ENCODE measurements at regions not wholly inside any gene's neighbourhood (a gene's known extent, or its start where the extent isn't known, plus 50 kb on each side); places are given as distances from the start of the nearest gene placed in this dataset.

- intact Hi-C loops (cut with micrococcal nuclease): no loop called here
- POLR2A ChIA-PET: no interaction called here
- DNase-seq: no peak
- CTCF ChIA-PET: no interaction called here
- no peak overlapping the region for H3K27ac Mint-ChIP-seq
- H3K27me3 Mint-ChIP-seq: no peaks in the 10 kb centered on the region
- H3K36me3 Mint-ChIP-seq (ENCODE audit: low read depth): no peaks in the 10 kb centered on the region
- H3K4me3 Mint-ChIP-seq: no peak overlapping the region
- no peaks in the 10 kb centered on the region for H3K9me3 Mint-ChIP-seq
- TF ChIP-seq CTCF (IDR thresholded peaks at IDR 0.05): no peak
- no peak for ATAC-seq
- H3K4me1 Mint-ChIP-seq (ENCODE audit: low read depth): no peaks in the 10 kb centered on the region
Observed at GRCh38 chr15:72919936-72920465, 132.3 kb upstream of the NEO1 start.

GRCh38 chr15:72916897-72917296, 133.3 kb upstream of the ADPGK start:
- H3K36me3 Mint-ChIP-seq (ENCODE audit: low read depth): no peaks in the 10 kb centered on the region
- no peak overlapping the region for H3K4me3 Mint-ChIP-seq
- ChIA-PET POLR2A (no interaction called here), CTCF (no interaction called here)
- DNase-seq: no peak
- H3K27me3 Mint-ChIP-seq: peaks cover under 1% of the 10 kb centered on the region
- no peak for TF ChIP-seq CTCF (IDR thresholded peaks at IDR 0.05)
- no peak overlapping the region for H3K27ac Mint-ChIP-seq
- no peak for ATAC-seq
- no peaks in the 10 kb centered on the region for H3K9me3 Mint-ChIP-seq
- intact Hi-C loops (cut with micrococcal nuclease): no loop called here
- H3K4me1 Mint-ChIP-seq (ENCODE audit: low read depth): no peaks in the 10 kb centered on the region

DNA sequence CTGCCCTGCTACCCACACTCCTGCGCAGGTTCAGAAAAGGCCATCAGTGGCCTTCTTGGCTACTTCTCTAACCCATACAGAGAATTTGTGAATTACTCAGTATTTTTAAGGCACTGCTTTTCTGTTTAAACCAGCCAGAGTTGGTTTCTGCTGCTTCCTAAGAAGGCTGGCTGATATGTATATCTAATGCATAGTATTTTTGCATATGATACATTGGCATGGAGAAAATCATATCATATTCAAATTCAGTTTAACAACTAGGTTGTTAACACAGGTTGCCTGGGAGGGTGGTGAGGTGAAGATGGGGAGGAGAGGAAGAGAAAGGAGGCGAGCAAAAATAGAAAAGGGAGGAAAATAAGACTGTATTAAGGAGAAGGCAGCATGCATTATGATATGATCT, 132.8 kb upstream of the ADPGK start:
- ATAC-seq (no peak), DNase-seq (no peak)
- no peak overlapping the region for H3K4me3 Mint-ChIP-seq
- no peak for TF ChIP-seq CTCF (IDR thresholded peaks at IDR 0.05)
- no peaks in the 10 kb centered on the region for H3K4me1 Mint-ChIP-seq (ENCODE audit: low read depth)
- POLR2A ChIA-PET: no interaction called here
- CTCF ChIA-PET: no interaction called here
- H3K27ac Mint-ChIP-seq: no peak overlapping the region
- peaks cover 4% of the 10 kb centered on the region for H3K27me3 Mint-ChIP-seq
- intact Hi-C loops (cut with micrococcal nuclease): no loop called here
- no peaks in the 10 kb centered on the region for H3K36me3 Mint-ChIP-seq (ENCODE audit: low read depth)
- H3K9me3 Mint-ChIP-seq: no peaks in the 10 kb centered on the region

DNA sequence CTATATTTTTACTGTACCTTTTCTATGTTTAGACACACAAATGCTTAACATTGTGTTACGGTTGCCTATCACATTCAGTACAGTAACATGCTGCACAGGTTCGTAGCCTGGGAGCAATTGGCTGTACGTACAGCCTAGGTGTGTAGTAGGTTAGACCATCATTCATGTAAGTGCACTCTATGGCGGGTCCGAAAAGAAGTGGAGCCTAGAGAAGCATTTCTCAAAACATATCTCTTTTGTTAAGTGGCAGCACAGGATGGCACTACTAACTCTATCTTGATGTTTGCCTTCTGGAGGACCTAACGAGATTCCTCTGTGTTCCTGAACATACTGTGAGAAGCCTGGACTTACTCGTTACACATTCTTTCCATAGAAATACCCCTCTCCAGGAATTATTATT, 132.3 kb upstream of the ADPGK start:
- Mint-ChIP-seq H3K9me3 (no peaks in the 10 kb centered on the region), H3K4me3 (no peak overlapping the region), H3K27ac (no peak overlapping the region), H3K27me3 (peaks cover 4% of the 10 kb centered on the region), H3K4me1 (ENCODE audit: low read depth) (no peaks in the 10 kb centered on the region), H3K36me3 (ENCODE audit: low read depth) (no peaks in the 10 kb centered on the region)
- no peak for ATAC-seq
- no peak for TF ChIP-seq CTCF (IDR thresholded peaks at IDR 0.05)
- ChIA-PET CTCF (no interaction called here), POLR2A (no interaction called here)
- intact Hi-C loops (cut with micrococcal nuclease): no loop called here
- DNase-seq: no peak

GRCh38 chr15:72912996-72913395, 129.4 kb upstream of the ADPGK start:
- no peak overlapping the region for H3K4me3 Mint-ChIP-seq
- POLR2A ChIA-PET: no interaction called here
- no peak for ATAC-seq
- peaks cover 4% of the 10 kb centered on the region for H3K27me3 Mint-ChIP-seq
- H3K27ac Mint-ChIP-seq: no peak overlapping the region
- TF ChIP-seq CTCF (IDR thresholded peaks at IDR 0.05): no peak
- intact Hi-C loops (cut with micrococcal nuclease): no loop called here
- CTCF ChIA-PET: no interaction called here
- DNase-seq: no peak
- H3K4me1 Mint-ChIP-seq (ENCODE audit: low read depth): no peaks in the 10 kb centered on the region
- no peaks in the 10 kb centered on the region for H3K36me3 Mint-ChIP-seq (ENCODE audit: low read depth)
- H3K9me3 Mint-ChIP-seq: no peaks in the 10 kb centered on the region

Data from activated CD8-positive, alpha-beta T cell treated with anti-CD3 and anti-CD28 coated beads for 36 hours (primary cell).